ENCODE measurements at regions not wholly inside any gene's neighbourhood (a gene's known extent, or its start where the extent isn't known, plus 50 kb on each side); places are given as distances from the start of the nearest gene placed in this dataset.

- CTCF ChIA-PET (ENCODE audit: low intra/inter-chr PET ratio, low total read pairs) = no interaction called here
- no peaks in the 10 kb centered on the region for H3K27me3 ChIP-seq (ENCODE audit: control insufficient read depth in 1 of 2, insufficient read depth in 2 of 2, low read length in 2 of 2)
- FAIRE-seq = no peak
- TF ChIP-seq IRF2 (CRISPR knock-in tag; IDR thresholded peaks at IDR 0.05) (no peak), ZC3H4 (CRISPR knock-in tag; IDR thresholded peaks at IDR 0.05; ENCODE audit: borderline replicate concordance) (no peak), SYNCRIP (IDR thresholded peaks at IDR 0.05; ENCODE audit: insufficient read depth, low read depth, low read length) (no peak), FOXP1 (IDR thresholded peaks at IDR 0.05) (no peak), FOXP1 (CRISPR knock-in tag; IDR thresholded peaks at IDR 0.05) (no peak), NFRKB (IDR thresholded peaks at IDR 0.05) (no peak), AHDC1 (CRISPR knock-in tag; IDR thresholded peaks at IDR 0.05; ENCODE audit: borderline replicate concordance) (no peak), ZMYM4 (CRISPR knock-in tag; IDR thresholded peaks at IDR 0.05) (no peak), TFAP4 (IDR thresholded peaks at IDR 0.05; ENCODE audit: borderline replicate concordance, low read depth) (no peak), TAF15 (IDR thresholded peaks at IDR 0.05; ENCODE audit: low read depth, low read length, poor library complexity, severe bottlenecking) (no peak), POGZ (CRISPR knock-in tag; IDR thresholded peaks at IDR 0.05) (no peak), MTF2 (CRISPR knock-in tag; IDR thresholded peaks at IDR 0.05; ENCODE audit: borderline replicate concordance) (no peak), E2F5 (CRISPR knock-in tag; conservative IDR thresholded peaks at IDR 0.05) (no peak), ZNF777 (CRISPR knock-in tag; IDR thresholded peaks at IDR 0.05) (no peak), ZNF75D (CRISPR knock-in tag; IDR thresholded peaks at IDR 0.05; ENCODE audit: borderline replicate concordance) (no peak), SNAPC2 (CRISPR knock-in tag; IDR thresholded peaks at IDR 0.05) (no peak), FOXC1 (CRISPR knock-in tag; IDR thresholded peaks at IDR 0.05; ENCODE audit: borderline replicate concordance) (no peak), ZFP91 (CRISPR knock-in tag; IDR thresholded peaks at IDR 0.05; ENCODE audit: borderline replicate concordance) (no peak)
Measured at GRCh38 chr3:5651351-5651750, 463.8 kb downstream of the EDEM1 start.

More at GRCh38 chr3:5651351-5651750, 463.8 kb downstream of the EDEM1 start:
- ATAC-seq = no peak
- in situ Hi-C loops (cut with HindIII; ENCODE audit: extremely low pct_ligation_motif_present, low pct_unique_long_range_greater_than_20kb) = no loop called here
- no peak overlapping the region for H3K4me3 ChIP-seq (replicated peaks in 1 of 3; ENCODE audit: insufficient read depth in 1 of 3, low read depth in 2 of 3, low read length in 3 of 3)
- H3K36me3 ChIP-seq (replicated peaks in 1 of 2; ENCODE audit: control insufficient read depth in 1 of 2, insufficient read depth in 2 of 2, low read length in 2 of 2) = no peaks in the 10 kb centered on the region
- H3K9me3 ChIP-seq (ENCODE audit: low read length) = peaks cover 8% of the 10 kb centered on the region; the same call in 1 of the 2 replicates
- no peak for DNase-seq (ENCODE audit: low spot score)
- no peak overlapping the region for H3K4me2 ChIP-seq (ENCODE audit: low read depth, low read length)
- BruUV-seq (replicated peaks) = no TSS peak
- H2AFZ ChIP-seq (ENCODE audit: low read length) = no peak overlapping the region
- 0% methylated on average over 3 of the region's 3 CpGs for WGBS (ENCODE audit: low lambda C conversion rate)
- POLR2A ChIA-PET = no interaction called here
- H3K9ac ChIP-seq (ENCODE audit: insufficient read depth, low read depth, low read length) = no peak overlapping the region
- no peak overlapping the region for H3K27ac ChIP-seq (ENCODE audit: extremely low read length, insufficient read depth, low read length)
- no peaks in the 10 kb centered on the region for H3K79me2 ChIP-seq (ENCODE audit: insufficient read depth, low read length)
- no peaks in the 10 kb centered on the region for H3K4me1 ChIP-seq (ENCODE audit: insufficient read depth, low read length)
- H4K20me1 ChIP-seq (ENCODE audit: insufficient read depth, low read length) = no peaks in the 10 kb centered on the region
- intact Hi-C loops (cut with micrococcal nuclease; ENCODE audit: unreplicated experiment) = no loop called here
